Adrenal gland (tissue), 9 donors: ENCODE measurements at regions not wholly inside any gene's neighbourhood (a gene's known extent, or its start where the extent isn't known, plus 50 kb on each side); places are given as distances from the start of the nearest gene placed in this dataset.

Experiments used
- DNase-seq, 7 donors: peaks; one replicate each; pipeline ENCODE4 v3.0.0-alpha.2; 2019 to 2020
- H3K27ac ChIP-seq, 5 donors: fragments of 200-600 bp; sonication (generic) in 4 of 5; 1 replicate in 3 of 5; 2 replicates in 2 of 5; pipeline versions ENCODE4 v1.5.1 to v1.8.0; 2016 to 2020; ENCODE audit warnings: mild to moderate bottlenecking in 1 of 5
- H3K27me3 ChIP-seq: fragments of 200-600 bp; 2 replicates; pipeline ENCODE4 v1.8.0; 2021
- H3K36me3 ChIP-seq, 2 donors: fragments of 200-600 bp; replicated peaks in 1 of 2; 1 replicate in 1 of 2; 2 replicates in 1 of 2; pipeline versions ENCODE4 v1.5.1 to v1.8.0; 2018 to 2022
- H3K4me1 ChIP-seq, 2 donors: fragments of 200-600 bp; replicated peaks in 1 of 2; 1 replicate in 1 of 2; 2 replicates in 1 of 2; pipeline versions ENCODE4 v1.5.1 to v1.8.0; 2018 to 2021
- H3K4me3 ChIP-seq, 4 donors: fragments of 200-600 bp; sonication (generic) in 3 of 4; one replicate each; pipeline ENCODE4 v1.5.1; 2016 to 2018
- H3K9me3 ChIP-seq, 3 donors: fragments of 200-600 bp; sonication (generic) in 1 of 3; replicated peaks in 1 of 3; 1 replicate in 2 of 3; 2 replicates in 1 of 3; pipeline versions ENCODE4 v1.5.1 to v1.8.0; 2016 to 2021
- CTCF ChIP-seq, 6 experiments: fragments of 450-650 bp in 4 of 6; fragments of 200-600 bp in 2 of 6; sonication (generic) in 1 of 6; IDR thresholded peaks; 1 replicate in 5 of 6; 2 replicates in 1 of 6; pipeline versions ENCODE4 v1.5.1 to v1.8.0; 2016 to 2021; ENCODE audit warnings: antibody characterized with exemption in 6 of 6, mild to moderate bottlenecking in 2 of 6, moderate library complexity in 1 of 6
- POLR2A ChIP-seq, 2 donors: fragments of 450-650 bp; IDR thresholded peaks; one replicate each; pipeline ENCODE4 v1.6.1; 2017; ENCODE audit warnings: antibody characterized with exemption in 2 of 2, mild to moderate bottlenecking in 2 of 2, moderate library complexity in 1 of 2
- WGBS, 4 donors: extraction: QIAGEN DNeasy Blood & Tissue Kit in 2 of 4; methylation state at CpG; one replicate each; pipeline versions ENCODE4 v1.1.5 to v1.1.7; 2013 to 2017; 5-methylcytosine and 5-hydroxymethylcytosine counted together
- intact Hi-C, 2 donors: fragments of 100-400 bp; cut with DNase I; formaldehyde crosslinking; loops; one replicate each; pipeline versions ENCODE4 v1.14.1 to v1.15.0; 2022 to 2023
- donor health status: healthy with polysubstance abuse.
- donor health status: Bipolar disorder and iron deficiency.
- donor health status: DM: yes; HTN: yes; CAD: no.
- donor health status: DM: no; HTN: no; CAD: no.
- donor health status: DM: no; HTN: no; CAD: no.

GRCh38 chr1:232193451-232193783 lies 436.5 kb downstream of the SIPA1L2 start:
- Histone ChIP-seq H3K9me3 (no peaks in the 10 kb centered on the region), H3K4me3 (no peak overlapping the region), H3K27ac (no peak overlapping the region), H3K4me1 (peaks cover 0 to 13% of the 10 kb centered on the region in 2 donors), H3K36me3 (no peaks in the 10 kb centered on the region), H3K27me3 (no peaks in the 10 kb centered on the region)
- TF ChIP-seq CTCF (IDR thresholded peaks at IDR 0.05) (no peak), POLR2A (IDR thresholded peaks at IDR 0.05) (no peak)
- no peak for DNase-seq
- intact Hi-C loops: no loop called here

- H3K27me3 ChIP-seq: no peaks in the 10 kb centered on the region
- no peaks in the 10 kb centered on the region for H3K36me3 ChIP-seq
- WGBS, 4 donors: 29 to 39% (median 34%) methylated on average over 3 of the region's 3 CpGs
- peak in 3 of 7 donors; percentile 4 to 20 (median 17) for DNase-seq
- no peak overlapping the region for H3K4me3 ChIP-seq
- no peak overlapping the region for H3K27ac ChIP-seq
- no peaks in the 10 kb centered on the region for H3K9me3 ChIP-seq
- intact Hi-C loops: no loop called here
- TF ChIP-seq CTCF (IDR thresholded peaks at IDR 0.05): no peak
- TF ChIP-seq POLR2A (IDR thresholded peaks at IDR 0.05): no peak
- H3K4me1 ChIP-seq: peaks cover 0 to 13% of the 10 kb centered on the region in 2 donors
Observed at GRCh38 chr1:232192781-232193450, 437.0 kb downstream of the SIPA1L2 start.

GRCh38 chr1:232191560-232191959 lies 438.4 kb downstream of the SIPA1L2 start:
- Histone ChIP-seq H3K4me1 (peaks cover 0 to 13% of the 10 kb centered on the region in 2 donors), H3K9me3 (no peaks in the 10 kb centered on the region), H3K27ac (no peak overlapping the region), H3K4me3 (no peak overlapping the region), H3K27me3 (no peaks in the 10 kb centered on the region), H3K36me3 (no peaks in the 10 kb centered on the region)
- no peak for DNase-seq
- TF ChIP-seq CTCF (IDR thresholded peaks at IDR 0.05) (no peak), POLR2A (IDR thresholded peaks at IDR 0.05) (no peak)
- WGBS, 4 donors: 95 to 100% (median 99%) methylated on average over 2 to 6 of the region's 6 CpGs
- intact Hi-C loops: no loop called here

GRCh38 chr1:232188318-232188717 lies 441.6 kb downstream of the SIPA1L2 start:
- no peak overlapping the region for H3K4me3 ChIP-seq
- no peak for DNase-seq
- no peak overlapping the region for H3K27ac ChIP-seq
- WGBS, 4 donors: 90 to 97% (median 93%) methylated on average over 2 of the region's 2 CpGs
- no peaks in the 10 kb centered on the region for H3K27me3 ChIP-seq
- TF ChIP-seq POLR2A (IDR thresholded peaks at IDR 0.05) (no peak), CTCF (IDR thresholded peaks at IDR 0.05) (no peak)
- intact Hi-C loops: no loop called here
- peaks cover 0 to 10% of the 10 kb centered on the region in 2 donors for H3K4me1 ChIP-seq
- H3K36me3 ChIP-seq: no peaks in the 10 kb centered on the region
- H3K9me3 ChIP-seq: no peaks in the 10 kb centered on the region
